ENCODE measurements at regions not wholly inside any gene's neighbourhood (a gene's known extent, or its start where the extent isn't known, plus 50 kb on each side); places are given as distances from the start of the nearest gene placed in this dataset.

DNA sequence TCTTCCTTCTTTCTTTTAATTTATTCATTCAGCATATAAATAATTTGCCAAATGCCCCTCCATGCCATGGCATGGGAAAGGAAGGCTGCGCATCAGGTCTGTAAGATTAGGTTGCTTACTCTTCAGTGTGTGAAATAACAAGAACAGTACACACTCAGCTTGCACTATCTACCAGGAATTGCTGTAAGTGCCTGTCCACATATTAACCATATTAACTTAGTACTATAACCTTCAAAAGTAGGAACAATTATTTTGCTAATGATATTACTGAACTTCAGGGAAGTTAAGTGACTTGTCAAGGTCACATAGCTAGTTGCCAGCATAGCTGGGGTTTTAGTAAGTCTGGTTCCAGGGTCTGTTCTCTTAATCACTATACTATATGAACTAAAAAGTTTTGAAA lies 89.2 kb upstream of the PMFBP1 start:
- no peak overlapping the region for H2AFZ ChIP-seq (ENCODE audit: low read depth)
- H3K4me3 ChIP-seq (IDR thresholded peaks at IDR 0.05; ENCODE audit: insufficient read depth, low read depth, low read length), result no peak overlapping the region
- no peaks in the 10 kb centered on the region for H3K36me3 ChIP-seq (ENCODE audit: insufficient read depth)
- TF ChIP-seq CTCF (conservative IDR thresholded peaks at IDR 0.05; ENCODE audit: low read depth, low read length), result no peak
- no peaks in the 10 kb centered on the region for H3K4me1 ChIP-seq (ENCODE audit: low read depth, poor library complexity, severe bottlenecking)
- H3K27ac ChIP-seq, result no peak overlapping the region
- H3K9ac ChIP-seq, result no peak overlapping the region
- no peaks in the 10 kb centered on the region for H3K27me3 ChIP-seq (ENCODE audit: insufficient read depth, low read depth)
- H4K20me1 ChIP-seq (ENCODE audit: insufficient read depth), result no peaks in the 10 kb centered on the region
- H3K79me2 ChIP-seq (ENCODE audit: insufficient read depth, low read depth), result no peaks in the 10 kb centered on the region
- no peak overlapping the region for H3K4me2 ChIP-seq

DNA sequence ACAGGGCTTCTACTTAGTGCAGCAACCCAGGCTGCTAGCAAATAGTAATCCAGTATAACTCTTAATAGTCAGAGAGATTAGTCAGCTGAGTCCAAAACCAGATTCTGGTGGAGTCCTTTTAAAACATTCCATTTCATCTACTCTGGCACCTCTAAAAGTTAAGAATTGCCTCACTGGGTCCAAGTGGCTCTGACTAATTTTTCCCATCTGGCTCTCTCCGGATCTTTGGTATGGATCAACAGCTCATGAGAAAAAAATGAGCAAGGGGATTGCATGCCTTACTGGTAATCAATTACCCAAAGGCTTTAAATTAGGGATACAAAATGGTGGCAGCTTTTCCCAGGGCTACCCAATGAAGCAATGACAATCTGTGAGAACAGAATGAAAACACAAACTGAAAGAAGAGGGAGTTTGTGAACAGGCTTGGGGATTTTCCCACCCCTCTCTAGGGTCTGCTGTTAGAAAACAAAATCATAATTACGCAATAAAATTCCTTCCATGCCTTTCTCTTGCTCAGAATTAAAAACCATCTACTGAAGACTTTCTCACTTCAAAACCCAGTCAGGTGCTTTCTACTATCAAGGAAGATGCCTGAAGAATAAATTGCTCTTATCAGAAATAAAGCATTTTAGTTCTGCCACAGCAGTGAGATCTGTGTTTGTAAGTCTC lies 84.6 kb upstream of the PMFBP1 start:
- Histone ChIP-seq H3K27ac (no peak overlapping the region), H3K27me3 (ENCODE audit: insufficient read depth, low read depth) (no peaks in the 10 kb centered on the region), H2AFZ (ENCODE audit: low read depth) (no peak overlapping the region), H3K4me2 (no peak overlapping the region), H4K20me1 (ENCODE audit: insufficient read depth) (no peaks in the 10 kb centered on the region), H3K9ac (no peak overlapping the region), H3K36me3 (ENCODE audit: insufficient read depth) (no peaks in the 10 kb centered on the region), H3K4me3 (IDR thresholded peaks at IDR 0.05; ENCODE audit: insufficient read depth, low read depth, low read length) (no peak overlapping the region), H3K79me2 (ENCODE audit: insufficient read depth, low read depth) (no peaks in the 10 kb centered on the region), H3K4me1 (ENCODE audit: low read depth, poor library complexity, severe bottlenecking) (no peaks in the 10 kb centered on the region)
- TF ChIP-seq CTCF (conservative IDR thresholded peaks at IDR 0.05; ENCODE audit: low read depth, low read length), result no peak

DNA sequence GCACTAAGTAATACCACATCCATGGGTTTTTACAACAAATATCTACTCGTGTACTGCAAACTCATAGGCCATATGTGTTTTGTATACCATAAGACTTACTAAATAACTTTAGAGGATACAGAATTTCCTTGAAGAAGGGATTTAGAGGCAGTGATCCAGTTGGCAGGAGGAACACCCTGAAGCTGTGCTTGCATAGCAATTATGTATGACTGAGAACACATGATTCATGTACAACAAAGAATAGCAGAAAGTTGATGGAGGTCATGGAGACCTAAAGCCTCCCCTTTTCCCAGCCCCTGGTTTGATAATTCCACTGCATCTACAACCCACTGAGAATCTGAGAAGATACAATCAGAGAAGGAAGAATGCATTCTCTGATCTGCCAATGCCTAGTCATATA lies 83.8 kb upstream of the PMFBP1 start:
- no peak for TF ChIP-seq CTCF (conservative IDR thresholded peaks at IDR 0.05; ENCODE audit: low read depth, low read length)
- no peaks in the 10 kb centered on the region for H4K20me1 ChIP-seq (ENCODE audit: insufficient read depth)
- no peak overlapping the region for H3K9ac ChIP-seq
- no peaks in the 10 kb centered on the region for H3K79me2 ChIP-seq (ENCODE audit: insufficient read depth, low read depth)
- H3K36me3 ChIP-seq (ENCODE audit: insufficient read depth), result no peaks in the 10 kb centered on the region
- H3K4me3 ChIP-seq (IDR thresholded peaks at IDR 0.05; ENCODE audit: insufficient read depth, low read depth, low read length), result no peak overlapping the region
- H3K4me2 ChIP-seq, result no peak overlapping the region
- H3K4me1 ChIP-seq (ENCODE audit: low read depth, poor library complexity, severe bottlenecking), result no peaks in the 10 kb centered on the region
- H3K27me3 ChIP-seq (ENCODE audit: insufficient read depth, low read depth), result no peaks in the 10 kb centered on the region
- no peak overlapping the region for H3K27ac ChIP-seq
- H2AFZ ChIP-seq (ENCODE audit: low read depth), result no peak overlapping the region

- H2AFZ ChIP-seq (ENCODE audit: low read depth), result no peak overlapping the region
- no peak overlapping the region for H3K4me2 ChIP-seq
- no peak overlapping the region for H3K27ac ChIP-seq
- H3K27me3 ChIP-seq (ENCODE audit: insufficient read depth, low read depth), result no peaks in the 10 kb centered on the region
- no peaks in the 10 kb centered on the region for H3K79me2 ChIP-seq (ENCODE audit: insufficient read depth, low read depth)
- no peak overlapping the region for H3K9ac ChIP-seq
- no peak overlapping the region for H3K4me3 ChIP-seq (IDR thresholded peaks at IDR 0.05; ENCODE audit: insufficient read depth, low read depth, low read length)
- H4K20me1 ChIP-seq (ENCODE audit: insufficient read depth), result no peaks in the 10 kb centered on the region
- no peak for TF ChIP-seq CTCF (conservative IDR thresholded peaks at IDR 0.05; ENCODE audit: low read depth, low read length)
- no peaks in the 10 kb centered on the region for H3K4me1 ChIP-seq (ENCODE audit: low read depth, poor library complexity, severe bottlenecking)
- no peaks in the 10 kb centered on the region for H3K36me3 ChIP-seq (ENCODE audit: insufficient read depth)
These were observed 75.9 kb upstream of the PMFBP1 start for GRCh38 chr16:72247821-72248253.
